Heart left ventricle (tissue), 13 donors: ENCODE measurements at regions not wholly inside any gene's neighbourhood (a gene's known extent, or its start where the extent isn't known, plus 50 kb on each side); places are given as distances from the start of the nearest gene placed in this dataset.

Experiments
- CTCF ChIP-seq, 12 donors: fragments of 200-600 bp; sonication (generic) in 4 of 12; IDR thresholded peaks; one replicate each; pipeline versions ENCODE4 v1.5.0 to v1.8.0; 2018 to 2022; ENCODE audit warnings: antibody characterized with exemption in 12 of 12, mild to moderate bottlenecking in 5 of 12
- POLR2A ChIP-seq, 2 donors: fragments of 450-650 bp; IDR thresholded peaks; one replicate each; pipeline ENCODE4 v1.6.1; 2017; ENCODE audit warnings: antibody characterized with exemption in 2 of 2, mild to moderate bottlenecking in 2 of 2, moderate library complexity in 2 of 2
- donor health status: ischemic (EF 13 %, LVEDD 7.1; RV severe dilation, severe dysfunction).
- donor health status: DM: no; HTN: yes; CAD: no.
- donor health status: DM: no; HTN: no; CAD: no.
- donor health status: ischemic (EF 25% LVEDD 6.9; RV normal size, moderate dysfunction).
- donor health status: ischemic (EF 25% LVEDD 5.7; RV mildly dilated, moderate dysfunction).
- donor health status: ischemic (EF 35%, LVEDD 5.7; RV mildly dilated, moderate dysfunction).
- donor health status: nonischemic (EF 11% LVEDD 7.7; RV severe dilation, severe dysfunction).
- donor health status: DM: yes; HTN: yes; CAD: no.
- donor health status: PGD.
- donor health status: ischemic (EF 29% LVEDD 5.4; RV normal size, mild dysfunction).
- donor health status: nonischemic (EF 23%, LVEDD 6.1; RV moderate dilation, normal function).

DNA sequence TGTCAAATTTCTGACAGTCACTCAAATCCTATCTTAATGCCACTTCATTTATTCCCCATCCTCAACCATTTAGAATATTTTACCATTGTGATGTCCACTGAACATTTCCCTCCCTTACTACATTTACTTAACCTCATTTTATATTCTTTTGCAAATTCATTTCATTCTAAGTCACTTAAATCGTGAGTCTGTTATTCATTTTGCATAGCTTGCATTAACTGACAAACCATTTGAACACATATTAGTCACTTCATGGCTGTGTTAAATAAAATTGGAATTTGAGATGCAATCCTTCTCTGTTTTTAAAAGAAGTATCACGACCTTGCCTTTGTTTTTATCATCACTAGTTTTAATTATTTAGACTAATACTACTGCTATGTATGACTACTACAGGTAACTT lies 199.4 kb upstream of the COL11A1 start:
- TF ChIP-seq CTCF (IDR thresholded peaks at IDR 0.05), result no peak
- no peak for TF ChIP-seq POLR2A (IDR thresholded peaks at IDR 0.05)
